ENCODE measurements at regions not wholly inside any gene's neighbourhood (a gene's known extent, or its start where the extent isn't known, plus 50 kb on each side); places are given as distances from the start of the nearest gene placed in this dataset.

DNA sequence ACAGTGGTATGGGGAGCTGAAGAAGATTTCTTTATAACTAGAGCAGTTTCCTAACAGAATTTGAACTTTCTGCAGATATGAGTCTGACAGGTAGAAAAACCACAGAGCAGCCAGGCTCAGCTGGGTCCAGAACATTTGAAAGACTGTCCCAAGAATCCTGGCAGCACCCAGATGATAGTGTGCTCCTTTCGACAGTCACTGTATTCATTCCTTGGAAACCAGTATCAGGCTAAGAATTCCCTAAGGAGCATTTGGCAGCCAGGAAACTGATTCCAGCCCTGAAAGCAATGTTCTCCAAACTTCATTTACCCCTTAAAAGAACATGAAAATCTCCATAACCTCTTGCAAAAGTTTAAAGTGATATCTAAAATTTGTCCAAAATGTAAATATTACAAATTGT is 123.0 kb upstream of the MTAP start:
- no peak overlapping the region for H2BK20ac ChIP-seq (ENCODE audit: low read depth, low read length, poor library complexity, severe bottlenecking)
- H3K27me3 ChIP-seq (ENCODE audit: insufficient read depth, low read length) = no peaks in the 10 kb centered on the region
- H4K20me1 ChIP-seq (ENCODE audit: control insufficient read depth, insufficient read depth, insufficient read length) = no peaks in the 10 kb centered on the region
- H3T11ph ChIP-seq (ENCODE audit: low read length) = no peak overlapping the region
- peaks cover 3% of the 10 kb centered on the region; the same call in 1 of the 2 replicates for H3K4me1 ChIP-seq (ENCODE audit: insufficient read depth, low read length)
- H3K9ac ChIP-seq (ENCODE audit: extremely low read depth, insufficient read length, low read length) = no peak overlapping the region
- Mint-ChIP-seq H3K9me3 (no peaks in the 10 kb centered on the region), H3K4me1 (peaks cover 0 to 3% of the 10 kb centered on the region in 2 experiments; a peak in 1 of 4 replicates), H3K27ac (no peak overlapping the region), H3K36me3 (ENCODE audit: insufficient read depth in 1 of 3, low read depth in 3 of 3) (no peaks in the 10 kb centered on the region), H3K4me3 (no peak overlapping the region), H3K27me3 (ENCODE audit: low read depth) (peaks cover 5% of the 10 kb centered on the region)
- no peak overlapping the region for H3K56ac ChIP-seq (ENCODE audit: insufficient read length, low read depth, low read length)
- H3K23me2 ChIP-seq (ENCODE audit: insufficient read length, low read depth, low read length, poor library complexity, severe bottlenecking) = no peaks in the 10 kb centered on the region
- no peak overlapping the region for H3K27ac ChIP-seq (ENCODE audit: insufficient read length, low read depth, low read length)
- no peak overlapping the region for H3K18ac ChIP-seq (ENCODE audit: insufficient read length, low read depth, low read length)
- H4K8ac ChIP-seq (replicated peaks; ENCODE audit: insufficient read length, low read depth, low read length) = no peak overlapping the region
- no peak overlapping the region for H4K5ac ChIP-seq (ENCODE audit: insufficient read length, low read depth, low read length)
- no peak overlapping the region for H4K91ac ChIP-seq (ENCODE audit: insufficient read length, low read depth, low read length)
- H2BK120ac ChIP-seq (ENCODE audit: low read depth, low read length, poor library complexity, severe bottlenecking) = no peak overlapping the region
- no peak overlapping the region for H2BK12ac ChIP-seq (ENCODE audit: insufficient read length, low read depth, low read length)
- H2BK15ac ChIP-seq (ENCODE audit: low read depth, low read length) = no peak overlapping the region
- no peaks in the 10 kb centered on the region for H3K79me1 ChIP-seq (ENCODE audit: insufficient read depth, low read depth, low read length, poor library complexity, severe bottlenecking)
- H3K4me2 ChIP-seq (ENCODE audit: insufficient read depth, insufficient read length, low read length) = no peak overlapping the region
- no CpG with 5 or more reads among the region's 1 CpG for WGBS (ENCODE audit: extremely low coverage, insufficient read length, low lambda C conversion rate)
- no peaks in the 10 kb centered on the region for H3K9me3 ChIP-seq (ENCODE audit: control insufficient read depth, low read depth, low read length)
- H3K14ac ChIP-seq (ENCODE audit: insufficient read depth, low read length) = no peak overlapping the region
- TF ChIP-seq, protein P1, sequence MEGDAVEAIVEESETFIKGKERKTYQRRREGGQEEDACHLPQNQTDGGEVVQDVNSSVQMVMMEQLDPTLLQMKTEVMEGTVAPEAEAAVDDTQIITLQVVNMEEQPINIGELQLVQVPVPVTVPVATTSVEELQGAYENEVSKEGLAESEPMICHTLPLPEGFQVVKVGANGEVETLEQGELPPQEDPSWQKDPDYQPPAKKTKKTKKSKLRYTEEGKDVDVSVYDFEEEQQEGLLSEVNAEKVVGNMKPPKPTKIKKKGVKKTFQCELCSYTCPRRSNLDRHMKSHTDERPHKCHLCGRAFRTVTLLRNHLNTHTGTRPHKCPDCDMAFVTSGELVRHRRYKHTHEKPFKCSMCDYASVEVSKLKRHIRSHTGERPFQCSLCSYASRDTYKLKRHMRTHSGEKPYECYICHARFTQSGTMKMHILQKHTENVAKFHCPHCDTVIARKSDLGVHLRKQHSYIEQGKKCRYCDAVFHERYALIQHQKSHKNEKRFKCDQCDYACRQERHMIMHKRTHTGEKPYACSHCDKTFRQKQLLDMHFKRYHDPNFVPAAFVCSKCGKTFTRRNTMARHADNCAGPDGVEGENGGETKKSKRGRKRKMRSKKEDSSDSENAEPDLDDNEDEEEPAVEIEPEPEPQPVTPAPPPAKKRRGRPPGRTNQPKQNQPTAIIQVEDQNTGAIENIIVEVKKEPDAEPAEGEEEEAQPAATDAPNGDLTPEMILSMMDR (conservative IDR thresholded peaks at IDR 0.05) = no peak
- no peaks in the 10 kb centered on the region for H3K79me2 ChIP-seq (ENCODE audit: insufficient read depth, low read length)
- H2BK5ac ChIP-seq (ENCODE audit: insufficient read length, low read length) = no peak overlapping the region
- no peak overlapping the region for H2AK5ac ChIP-seq (ENCODE audit: insufficient read length, low read length)
- H3K4ac ChIP-seq (ENCODE audit: low read depth, low read length) = no peak overlapping the region
- no peak overlapping the region for H2AFZ ChIP-seq (ENCODE audit: low read length)
- H3K23ac ChIP-seq (ENCODE audit: insufficient read length, low read depth, low read length) = no peak overlapping the region
- DNase-seq = no peak

All from H9 (cell line).